Keratinocyte (primary cell): ENCODE measurements at regions not wholly inside any gene's neighbourhood (a gene's known extent, or its start where the extent isn't known, plus 50 kb on each side); places are given as distances from the start of the nearest gene placed in this dataset.

Source experiments
- DNase-seq: peaks from one replicate; pipeline ENCODE4 v3.0.0-alpha.2; 2011; ENCODE audit warnings: low read depth, missing footprints, low spot score
- FAIRE-seq: peaks from 2 replicates; lab custom pipeline; 2011; peaks lifted over from hg19 to GRCh38; lab: Jason Lieb, UNC
- H2AFZ ChIP-seq: 2 replicates; pipeline ENCODE4 v1.6.0; 2012; ENCODE audit warnings: low read length, control low read depth, inconsistent platforms; ENCODE audit not compliant: control insufficient read depth
- H3K27ac ChIP-seq: 2 replicates; pipeline ENCODE4 v1.5.1; 2011; ENCODE audit warnings: low read length; ENCODE audit not compliant: control insufficient read depth, insufficient read depth
- H3K27me3 ChIP-seq: 3 replicates; pipeline ENCODE4 v1.6.0; 2011; ENCODE audit warnings: low read length; ENCODE audit not compliant: control insufficient read depth, insufficient read depth; ENCODE audit errors: extremely low read depth
- H3K36me3 ChIP-seq, 2 experiments: 2 replicates in 1 of 2; 3 replicates in 1 of 2; pipeline ENCODE4 v1.5.1; 2011; ENCODE audit warnings: low read length in 2 of 2, mild to moderate bottlenecking in 1 of 2; ENCODE audit not compliant: control insufficient read depth in 2 of 2, insufficient read depth in 2 of 2; ENCODE audit errors: extremely low read depth in 1 of 2
- H3K4me1 ChIP-seq: 3 replicates; pipeline ENCODE4 v1.5.1; 2011; ENCODE audit warnings: low read length; ENCODE audit not compliant: control insufficient read depth, insufficient read depth; ENCODE audit errors: extremely low read depth
- H3K4me2 ChIP-seq: 3 replicates; pipeline ENCODE4 v1.6.0; 2011; ENCODE audit warnings: low read depth, low read length; ENCODE audit not compliant: control insufficient read depth, insufficient read depth; ENCODE audit errors: extremely low read depth
- H3K4me3 ChIP-seq, 3 experiments: fragments of 200-600 bp in 1 of 3; sonication (generic) in 1 of 3; 2 replicates in 2 of 3; 3 replicates in 1 of 3; pipeline ENCODE4 v1.5.1; 2011 to 2016; ENCODE audit warnings: low read length in 3 of 3, mild to moderate bottlenecking in 3 of 3, control low read depth in 2 of 3, inconsistent platforms in 1 of 3, low read depth in 1 of 3, mixed read lengths in 1 of 3, mixed run types in 1 of 3, moderate library complexity in 1 of 3; ENCODE audit not compliant: control insufficient read depth in 2 of 3, insufficient read depth in 2 of 3; ENCODE audit errors: extremely low read depth in 1 of 3
- H3K79me2 ChIP-seq: 2 replicates; pipeline ENCODE4 v1.6.0; 2012; ENCODE audit warnings: low read length; ENCODE audit not compliant: control insufficient read depth, insufficient read depth
- H3K9ac ChIP-seq: 3 replicates; pipeline ENCODE4 v1.6.0; 2011; ENCODE audit warnings: low read length; ENCODE audit not compliant: control insufficient read depth, insufficient read depth; ENCODE audit errors: extremely low read depth
- H3K9me1 ChIP-seq: 3 replicates; pipeline ENCODE4 v1.6.0; 2011; ENCODE audit warnings: low read length; ENCODE audit not compliant: control insufficient read depth, insufficient read depth; ENCODE audit errors: extremely low read depth
- H3K9me3 ChIP-seq: 2 replicates; pipeline ENCODE4 v1.5.1; 2012; ENCODE audit warnings: low read depth, low read length; ENCODE audit not compliant: control insufficient read depth
- H4K20me1 ChIP-seq: 3 replicates; pipeline ENCODE4 v1.6.0; 2011; ENCODE audit warnings: low read length; ENCODE audit not compliant: control insufficient read depth, insufficient read depth; ENCODE audit errors: extremely low read depth
- CTCF ChIP-seq, 3 experiments: IDR thresholded peaks in 1 of 3; conservative IDR thresholded peaks in 1 of 3; optimal IDR thresholded peaks in 1 of 3; 2 replicates in 2 of 3; 3 replicates in 1 of 3; pipeline versions ENCODE3 to v1.5.1; 2011; ENCODE audit warnings: low read length in 3 of 3, mild to moderate bottlenecking in 3 of 3, moderate library complexity in 2 of 3, control low read depth in 1 of 3, inconsistent platforms in 1 of 3; ENCODE audit not compliant: insufficient read depth in 2 of 3; ENCODE audit errors: extremely low read depth in 1 of 3
- EZH2 ChIP-seq: IDR thresholded peaks from one replicate; pipeline ENCODE4 v1.6.1; 2012; ENCODE audit warnings: inconsistent platforms, mild to moderate bottlenecking, low read length, moderate library complexity
- dilution Hi-C: fragments of 300-500 bp; cut with MboI; formaldehyde crosslinking; loops from one replicate; pipeline ENCODE4 v1.7.0; 2020; ENCODE audit warnings: low sequenced_read_pairs; ENCODE audit not compliant: extremely low pct_ligation_motif_present

- FAIRE-seq, result no peak
- H3K36me3 ChIP-seq, result no peaks in the 10 kb centered on the region
- H2AFZ ChIP-seq, result no peak overlapping the region
- H3K27ac ChIP-seq, result no peak overlapping the region
- no peak for TF ChIP-seq CTCF (optimal IDR thresholded peaks at IDR 0.05 in 1 of 3, IDR thresholded peaks at IDR 0.05 in 1 of 3, conservative IDR thresholded peaks at IDR 0.05 in 1 of 3; ENCODE audit: extremely low read depth in 1 of 3, insufficient read depth in 2 of 3, low read length in 3 of 3)
- TF ChIP-seq EZH2, result no peak
- no peaks in the 10 kb centered on the region for H3K27me3 ChIP-seq
- no peak overlapping the region for H3K9ac ChIP-seq
- peaks cover 9% of the 10 kb centered on the region for H3K4me1 ChIP-seq
- no peaks in the 10 kb centered on the region for H4K20me1 ChIP-seq
- no peak for DNase-seq
- dilution Hi-C loops, result no loop called here
- H3K4me3 ChIP-seq, result no peak overlapping the region
- no peaks in the 10 kb centered on the region for H3K9me1 ChIP-seq
- no peak overlapping the region for H3K4me2 ChIP-seq
- H3K9me3 ChIP-seq, result no peaks in the 10 kb centered on the region
- H3K79me2 ChIP-seq, result no peaks in the 10 kb centered on the region
These were observed 248.4 kb downstream of the GLI2 start for GRCh38 chr2:120984046-120984445.

- TF ChIP-seq CTCF (optimal IDR thresholded peaks at IDR 0.05 in 1 of 3, IDR thresholded peaks at IDR 0.05 in 1 of 3, conservative IDR thresholded peaks at IDR 0.05 in 1 of 3; ENCODE audit: extremely low read depth in 1 of 3, insufficient read depth in 2 of 3, low read length in 3 of 3), result no peak
- no peak for TF ChIP-seq EZH2
- H3K4me2 ChIP-seq, result no peak overlapping the region
- dilution Hi-C loops, result no loop called here
- H3K27ac ChIP-seq, result no peak overlapping the region
- peaks cover 9% of the 10 kb centered on the region for H3K4me1 ChIP-seq
- no peaks in the 10 kb centered on the region for H3K79me2 ChIP-seq
- H4K20me1 ChIP-seq, result no peaks in the 10 kb centered on the region
- no peaks in the 10 kb centered on the region for H3K36me3 ChIP-seq
- H2AFZ ChIP-seq, result no peak overlapping the region
- no peak overlapping the region for H3K4me3 ChIP-seq
- DNase-seq (no peak), FAIRE-seq (no peak)
- H3K9ac ChIP-seq, result no peak overlapping the region
- no peaks in the 10 kb centered on the region for H3K27me3 ChIP-seq
- H3K9me3 ChIP-seq, result no peaks in the 10 kb centered on the region
- no peaks in the 10 kb centered on the region for H3K9me1 ChIP-seq
These were observed 248.9 kb downstream of the GLI2 start for GRCh38 chr2:120984452-120985173.
